ENCODE measurements at regions not wholly inside any gene's neighbourhood (a gene's known extent, or its start where the extent isn't known, plus 50 kb on each side); places are given as distances from the start of the nearest gene placed in this dataset.

DNA sequence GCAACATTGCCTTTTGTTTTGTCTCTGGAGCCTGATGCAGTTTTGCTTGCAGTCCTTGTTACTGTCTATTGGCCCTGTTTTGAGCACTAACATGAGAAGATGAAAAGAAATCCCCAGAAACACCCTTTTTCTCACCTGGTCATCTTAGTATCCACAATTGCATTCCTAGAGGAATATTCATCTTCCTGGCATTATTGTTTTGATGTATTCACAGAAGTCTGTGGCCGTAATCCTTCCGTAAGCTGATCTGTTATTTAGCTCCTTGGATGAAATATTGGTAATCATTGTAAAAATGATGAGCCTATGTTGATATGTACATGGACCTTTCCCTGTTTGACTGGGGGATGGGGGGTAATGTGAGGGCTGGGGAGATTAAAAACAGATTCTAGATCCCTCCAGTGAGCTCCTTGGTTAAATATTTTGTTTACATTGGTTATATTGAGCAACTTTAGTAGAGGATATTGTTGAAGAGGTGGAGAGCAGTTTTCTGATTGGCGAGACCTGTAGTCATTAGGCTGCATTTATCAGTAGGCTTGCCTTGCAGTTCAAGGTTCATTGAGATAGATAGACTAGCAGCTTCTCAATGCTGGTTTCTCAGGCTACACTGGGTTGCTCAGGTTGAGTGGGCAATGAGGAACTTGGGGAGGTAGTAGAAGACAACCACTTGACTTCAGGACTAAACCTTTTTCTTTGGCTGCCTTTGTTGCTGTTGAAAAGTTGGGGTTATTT, 117.5 kb downstream of the MACIR start:
- H3K4me1 ChIP-seq (ENCODE audit: low read length), result no peaks in the 10 kb centered on the region
- no peaks in the 10 kb centered on the region for H3K9me2 ChIP-seq (replicated peaks; ENCODE audit: insufficient read depth, low read length)
- H2AFZ ChIP-seq (ENCODE audit: low read length), result no peak overlapping the region
- H3K4me2 ChIP-seq (ENCODE audit: low read depth, low read length, poor library complexity, severe bottlenecking), result no peak overlapping the region
- H3K4me3 ChIP-seq (ENCODE audit: low read length), result no peak overlapping the region
- no peak for DNase-seq
- H4K20me1 ChIP-seq (ENCODE audit: insufficient read depth, low read depth, low read length), result no peaks in the 10 kb centered on the region
- no peak overlapping the region for H3K9ac ChIP-seq (ENCODE audit: low read length)
- no peak overlapping the region for H3K27ac ChIP-seq (ENCODE audit: low read length)
- H3K36me3 ChIP-seq (ENCODE audit: insufficient read depth, low read length), result no peaks in the 10 kb centered on the region
- H3K9me3 ChIP-seq (ENCODE audit: low read length), result no peaks in the 10 kb centered on the region
- no peaks in the 10 kb centered on the region for H3K79me2 ChIP-seq (ENCODE audit: low read length)
- no peaks in the 10 kb centered on the region for H3K27me3 ChIP-seq (ENCODE audit: low read length)

DNA sequence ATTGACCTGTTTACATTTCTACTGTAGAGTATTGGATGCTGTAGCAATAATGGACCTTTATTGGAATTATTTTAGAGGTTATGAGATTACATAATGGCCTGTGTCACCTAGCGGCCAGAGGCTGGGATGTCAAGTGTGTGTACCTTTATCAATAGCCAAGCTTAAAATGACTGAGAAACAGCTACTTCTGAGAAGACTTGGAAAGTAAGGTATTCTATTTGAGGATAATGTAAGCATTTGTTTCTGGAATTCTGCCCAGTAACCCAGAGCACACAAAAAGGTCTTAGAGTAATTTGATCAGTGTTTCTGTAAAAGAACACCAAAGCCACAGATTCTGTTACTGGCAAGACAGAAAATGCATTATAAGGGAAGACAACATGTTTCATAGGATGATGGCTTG, 116.8 kb downstream of the MACIR start:
- H3K9ac ChIP-seq (ENCODE audit: low read length), result no peak overlapping the region
- H2AFZ ChIP-seq (ENCODE audit: low read length), result no peak overlapping the region
- no peaks in the 10 kb centered on the region for H3K79me2 ChIP-seq (ENCODE audit: low read length)
- no peaks in the 10 kb centered on the region for H3K9me3 ChIP-seq (ENCODE audit: low read length)
- peak; percentile 52 for DNase-seq
- no peak overlapping the region for H3K27ac ChIP-seq (ENCODE audit: low read length)
- no peaks in the 10 kb centered on the region for H3K4me1 ChIP-seq (ENCODE audit: low read length)
- H4K20me1 ChIP-seq (ENCODE audit: insufficient read depth, low read depth, low read length), result no peaks in the 10 kb centered on the region
- no peaks in the 10 kb centered on the region for H3K27me3 ChIP-seq (ENCODE audit: low read length)
- no peaks in the 10 kb centered on the region for H3K36me3 ChIP-seq (ENCODE audit: insufficient read depth, low read length)
- no peak overlapping the region for H3K4me2 ChIP-seq (ENCODE audit: low read depth, low read length, poor library complexity, severe bottlenecking)
- no peaks in the 10 kb centered on the region for H3K9me2 ChIP-seq (replicated peaks; ENCODE audit: insufficient read depth, low read length)
- H3K4me3 ChIP-seq (ENCODE audit: low read length), result no peak overlapping the region

DNA sequence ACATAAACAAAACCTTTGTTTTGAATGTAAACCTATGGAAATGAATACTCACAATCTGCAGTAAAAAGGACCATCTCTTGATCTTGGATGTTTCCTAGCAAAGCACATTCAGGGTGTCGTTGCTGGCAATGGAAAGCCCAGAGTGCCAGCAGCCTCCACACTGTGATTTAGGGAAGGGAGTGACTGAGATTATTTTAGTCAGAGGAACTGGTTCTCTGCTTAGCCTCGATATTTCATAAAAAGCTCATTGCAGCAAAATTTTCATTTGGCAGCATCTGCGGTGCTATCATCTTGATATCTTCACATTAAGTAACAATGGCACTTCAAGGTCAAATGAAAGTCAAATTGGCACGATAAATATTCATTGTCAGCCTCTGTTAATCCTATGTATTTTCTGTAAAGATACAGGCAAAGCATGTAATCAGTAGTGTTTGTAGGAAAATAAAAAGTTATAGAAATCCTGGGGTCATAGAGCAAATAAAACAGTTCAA, 116.0 kb downstream of the MACIR start:
- Histone ChIP-seq H3K4me2 (ENCODE audit: low read depth, low read length, poor library complexity, severe bottlenecking) (no peak overlapping the region), H3K36me3 (ENCODE audit: insufficient read depth, low read length) (no peaks in the 10 kb centered on the region), H3K4me1 (ENCODE audit: low read length) (no peaks in the 10 kb centered on the region), H3K9ac (ENCODE audit: low read length) (no peak overlapping the region), H2AFZ (ENCODE audit: low read length) (no peak overlapping the region), H4K20me1 (ENCODE audit: insufficient read depth, low read depth, low read length) (no peaks in the 10 kb centered on the region), H3K27me3 (ENCODE audit: low read length) (no peaks in the 10 kb centered on the region), H3K79me2 (ENCODE audit: low read length) (no peaks in the 10 kb centered on the region), H3K9me3 (ENCODE audit: low read length) (no peaks in the 10 kb centered on the region), H3K9me2 (replicated peaks; ENCODE audit: insufficient read depth, low read length) (no peaks in the 10 kb centered on the region), H3K27ac (ENCODE audit: low read length) (no peak overlapping the region), H3K4me3 (ENCODE audit: low read length) (no peak overlapping the region)
- no peak for DNase-seq

DNA sequence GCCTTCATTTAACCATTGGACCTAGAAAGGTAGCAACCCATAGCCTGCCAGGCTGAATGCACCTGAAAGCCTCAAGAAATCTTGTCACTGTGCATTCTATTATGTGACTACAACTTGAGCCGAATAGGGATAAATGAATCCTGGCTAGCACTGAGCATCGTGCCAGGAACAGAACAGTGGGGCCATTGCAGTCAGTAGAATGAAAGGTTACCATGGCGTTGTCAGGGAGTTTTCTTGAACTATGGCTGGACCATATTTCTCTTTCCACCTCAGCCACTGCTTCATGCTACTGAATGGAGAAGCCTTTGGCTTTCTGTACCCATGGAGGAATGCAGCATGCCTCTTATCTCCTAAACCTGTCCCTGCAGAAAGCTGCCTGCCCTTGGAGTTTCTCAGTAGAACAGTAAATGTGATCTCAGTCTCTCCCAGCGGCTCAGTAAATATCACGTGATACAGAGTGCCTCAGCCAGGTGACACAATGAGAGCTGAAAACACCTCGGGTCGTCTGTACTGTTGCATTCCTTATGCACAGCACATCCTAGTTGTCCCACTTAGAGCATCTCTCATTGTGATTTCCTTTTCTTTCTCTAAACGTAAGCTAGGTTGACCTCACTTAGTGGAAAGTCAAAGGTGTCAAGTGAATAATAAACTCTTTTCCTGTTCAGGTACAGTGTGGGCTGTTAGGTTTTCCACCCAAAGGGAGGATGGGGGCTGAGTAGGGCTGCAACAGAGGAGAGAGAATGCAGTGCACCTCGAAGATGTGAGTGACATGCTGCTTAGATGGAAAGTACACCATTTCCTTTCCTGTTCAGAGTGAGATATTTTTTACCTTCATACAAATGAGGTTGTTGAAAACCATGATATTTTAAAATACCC, 115.3 kb downstream of the MACIR start:
- H3K9me3 ChIP-seq (ENCODE audit: low read length), result no peaks in the 10 kb centered on the region
- H3K4me3 ChIP-seq (ENCODE audit: low read length), result no peak overlapping the region
- DNase-seq, result no peak
- H4K20me1 ChIP-seq (ENCODE audit: insufficient read depth, low read depth, low read length), result no peaks in the 10 kb centered on the region
- H3K9me2 ChIP-seq (replicated peaks; ENCODE audit: insufficient read depth, low read length), result no peaks in the 10 kb centered on the region
- no peaks in the 10 kb centered on the region for H3K36me3 ChIP-seq (ENCODE audit: insufficient read depth, low read length)
- H3K79me2 ChIP-seq (ENCODE audit: low read length), result no peaks in the 10 kb centered on the region
- no peak overlapping the region for H2AFZ ChIP-seq (ENCODE audit: low read length)
- no peak overlapping the region for H3K27ac ChIP-seq (ENCODE audit: low read length)
- H3K9ac ChIP-seq (ENCODE audit: low read length), result no peak overlapping the region
- no peaks in the 10 kb centered on the region for H3K4me1 ChIP-seq (ENCODE audit: low read length)
- H3K4me2 ChIP-seq (ENCODE audit: low read depth, low read length, poor library complexity, severe bottlenecking), result no peak overlapping the region
- no peaks in the 10 kb centered on the region for H3K27me3 ChIP-seq (ENCODE audit: low read length)

DNA sequence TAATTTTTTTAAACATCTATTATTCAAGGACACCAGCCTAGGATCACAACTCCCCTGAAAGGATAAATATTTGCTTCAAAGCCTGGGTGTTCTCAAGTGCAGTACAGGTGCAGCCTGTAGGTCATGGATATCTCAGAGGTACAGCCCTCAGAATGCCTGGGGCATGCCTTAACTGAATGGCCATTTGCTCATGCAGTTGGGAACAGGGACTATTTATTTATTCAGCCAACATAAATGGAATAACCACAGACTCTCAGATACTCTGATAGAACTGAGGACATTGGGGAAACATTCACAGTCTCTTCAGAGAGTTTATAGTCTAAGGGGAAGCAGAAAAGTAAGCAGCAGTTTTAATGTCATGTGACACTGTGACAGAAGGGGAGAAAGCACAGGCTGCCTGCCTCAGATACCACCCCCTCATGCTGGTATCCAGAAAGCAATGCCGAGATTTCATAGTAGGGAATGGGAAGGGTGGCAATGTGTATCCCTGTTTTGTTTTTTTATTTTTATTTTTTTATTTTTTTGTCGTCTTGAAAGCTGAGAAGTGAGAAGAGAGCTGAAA, 112.6 kb downstream of the MACIR start:
- Histone ChIP-seq H3K9me3 (ENCODE audit: low read length) (no peaks in the 10 kb centered on the region), H3K36me3 (ENCODE audit: insufficient read depth, low read length) (no peaks in the 10 kb centered on the region), H3K9me2 (replicated peaks; ENCODE audit: insufficient read depth, low read length) (no peaks in the 10 kb centered on the region), H3K27ac (ENCODE audit: low read length) (no peak overlapping the region), H4K20me1 (ENCODE audit: insufficient read depth, low read depth, low read length) (no peaks in the 10 kb centered on the region), H3K4me3 (ENCODE audit: low read length) (no peak overlapping the region), H3K79me2 (ENCODE audit: low read length) (no peaks in the 10 kb centered on the region), H3K4me2 (ENCODE audit: low read depth, low read length, poor library complexity, severe bottlenecking) (no peak overlapping the region), H3K27me3 (ENCODE audit: low read length) (no peaks in the 10 kb centered on the region), H2AFZ (ENCODE audit: low read length) (no peak overlapping the region), H3K9ac (ENCODE audit: low read length) (no peak overlapping the region), H3K4me1 (ENCODE audit: low read length) (no peaks in the 10 kb centered on the region)
- no peak for DNase-seq

DNA sequence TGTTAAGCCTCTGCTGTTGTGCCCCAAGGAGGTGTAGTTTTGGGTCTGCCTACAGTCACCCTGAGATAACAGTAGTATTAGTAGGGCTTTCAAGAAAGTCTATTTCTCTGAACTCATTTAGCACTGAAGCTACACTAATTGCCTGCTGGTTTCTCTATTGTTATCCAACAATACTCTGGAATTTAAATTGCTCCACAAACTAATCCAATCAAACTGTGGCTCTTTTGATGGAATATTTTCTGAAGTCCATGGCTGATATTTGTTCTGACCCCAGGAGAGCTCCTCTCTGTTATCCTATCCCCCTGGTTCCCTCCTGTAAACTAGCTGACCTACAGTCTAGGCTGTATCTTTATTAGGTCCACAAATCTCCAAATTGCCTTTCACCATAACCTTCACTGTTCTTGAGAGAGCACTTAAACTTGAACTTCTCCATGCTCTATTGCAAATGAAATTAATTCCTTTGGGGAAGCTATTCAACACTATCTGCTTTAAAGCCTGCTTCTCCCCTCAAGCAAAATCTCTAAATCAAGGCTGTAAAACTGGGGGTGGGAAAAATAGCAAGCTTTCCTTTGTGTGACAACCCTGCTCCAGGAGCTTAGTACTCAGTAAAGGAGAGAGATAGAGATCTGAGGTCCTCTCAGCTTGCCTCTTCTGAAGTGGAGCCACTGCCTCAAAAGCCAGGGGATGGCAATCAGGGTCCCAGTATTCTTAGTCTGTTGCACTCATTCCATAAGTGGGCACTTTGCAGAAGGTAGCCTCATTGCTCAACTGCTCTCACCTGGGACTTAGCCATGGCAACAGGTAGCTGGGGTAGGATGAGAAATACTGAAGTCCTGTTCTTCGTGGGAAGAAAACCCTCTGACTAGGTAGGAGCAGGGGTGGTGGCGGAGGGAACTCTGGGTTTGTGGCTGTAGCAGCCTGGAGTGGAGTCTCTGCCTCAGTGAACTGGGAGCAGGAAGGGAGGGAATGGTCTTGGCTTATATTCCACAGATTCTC, 110.9 kb downstream of the MACIR start:
- Histone ChIP-seq H3K27me3 (ENCODE audit: low read length) (no peaks in the 10 kb centered on the region), H3K4me1 (ENCODE audit: low read length) (no peaks in the 10 kb centered on the region), H3K4me3 (ENCODE audit: low read length) (no peak overlapping the region), H4K20me1 (ENCODE audit: insufficient read depth, low read depth, low read length) (no peaks in the 10 kb centered on the region), H3K27ac (ENCODE audit: low read length) (no peak overlapping the region), H3K9ac (ENCODE audit: low read length) (no peak overlapping the region), H3K9me3 (ENCODE audit: low read length) (no peaks in the 10 kb centered on the region), H3K36me3 (ENCODE audit: insufficient read depth, low read length) (no peaks in the 10 kb centered on the region), H3K4me2 (ENCODE audit: low read depth, low read length, poor library complexity, severe bottlenecking) (no peak overlapping the region), H3K9me2 (replicated peaks; ENCODE audit: insufficient read depth, low read length) (no peaks in the 10 kb centered on the region), H3K79me2 (ENCODE audit: low read length) (no peaks in the 10 kb centered on the region), H2AFZ (ENCODE audit: low read length) (no peak overlapping the region)
- DNase-seq, result no peak

DNA sequence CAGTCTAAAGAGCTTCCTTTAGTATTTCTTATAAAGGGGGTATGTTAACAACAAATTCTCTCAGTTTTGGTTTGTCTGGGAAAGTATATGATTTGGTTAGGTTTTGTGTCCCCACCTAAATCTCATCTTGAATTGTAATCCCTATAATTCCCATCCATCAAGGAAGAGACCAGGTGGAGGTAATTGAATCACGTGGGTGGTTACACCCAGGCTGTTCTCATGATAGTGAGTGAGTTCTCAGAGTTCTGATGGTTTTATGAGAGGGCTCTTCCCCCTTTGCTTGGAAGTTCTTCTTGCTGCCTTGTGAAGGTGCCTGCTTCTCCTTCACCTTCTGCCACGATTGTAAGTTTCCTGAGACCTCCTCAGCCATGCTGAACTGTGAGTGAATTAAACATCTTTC, 109.1 kb downstream of the MACIR start:
- Histone ChIP-seq H3K4me3 (ENCODE audit: low read length) (no peak overlapping the region), H3K27me3 (ENCODE audit: low read length) (no peaks in the 10 kb centered on the region), H3K79me2 (ENCODE audit: low read length) (no peaks in the 10 kb centered on the region), H3K27ac (ENCODE audit: low read length) (no peak overlapping the region), H3K4me1 (ENCODE audit: low read length) (no peaks in the 10 kb centered on the region), H3K9ac (ENCODE audit: low read length) (no peak overlapping the region), H4K20me1 (ENCODE audit: insufficient read depth, low read depth, low read length) (no peaks in the 10 kb centered on the region), H3K9me3 (ENCODE audit: low read length) (no peaks in the 10 kb centered on the region), H3K9me2 (replicated peaks; ENCODE audit: insufficient read depth, low read length) (no peaks in the 10 kb centered on the region), H3K4me2 (ENCODE audit: low read depth, low read length, poor library complexity, severe bottlenecking) (no peak overlapping the region), H3K36me3 (ENCODE audit: insufficient read depth, low read length) (no peaks in the 10 kb centered on the region), H2AFZ (ENCODE audit: low read length) (no peak overlapping the region)
- DNase-seq, result no peak
